AG10803 (cell line): ENCODE measurements at regions not wholly inside any gene's neighbourhood (a gene's known extent, or its start where the extent isn't known, plus 50 kb on each side); places are given as distances from the start of the nearest gene placed in this dataset.
"Not testable (repeated sequence)": the region's sequence is repeated elsewhere in the genome, so short reads cannot be mapped to it uniquely, and the experiment has no call there.

Experiments
- DNase-seq: peaks from one replicate; pipeline ENCODE4 v3.0.0; 2010; ENCODE audit warnings: low read depth
- H3K4me3 ChIP-seq: 2 replicates; pipeline ENCODE4 v1.5.1; 2011; ENCODE audit warnings: mild to moderate bottlenecking, low read length, control low read depth
- CTCF ChIP-seq: conservative IDR thresholded peaks from 2 replicates; pipeline ENCODE4 v1.5.1; 2011; ENCODE audit warnings: mild to moderate bottlenecking, low read length, control low read depth, inconsistent platforms

GRCh38 chr16:65704866-65705265 is 583.0 kb upstream of the CDH11 start:
- DNase-seq: no peak

GRCh38 chr16:65702707-65703402 is 581.0 kb upstream of the CDH11 start:
- TF ChIP-seq CTCF: no peak
- no peak for DNase-seq
- H3K4me3 ChIP-seq: no peak overlapping the region

More at GRCh38 chr16:65704866-65705265, 583.0 kb upstream of the CDH11 start:
- no peak overlapping the region for H3K4me3 ChIP-seq
- TF ChIP-seq CTCF: peak; percentile 48

DNA sequence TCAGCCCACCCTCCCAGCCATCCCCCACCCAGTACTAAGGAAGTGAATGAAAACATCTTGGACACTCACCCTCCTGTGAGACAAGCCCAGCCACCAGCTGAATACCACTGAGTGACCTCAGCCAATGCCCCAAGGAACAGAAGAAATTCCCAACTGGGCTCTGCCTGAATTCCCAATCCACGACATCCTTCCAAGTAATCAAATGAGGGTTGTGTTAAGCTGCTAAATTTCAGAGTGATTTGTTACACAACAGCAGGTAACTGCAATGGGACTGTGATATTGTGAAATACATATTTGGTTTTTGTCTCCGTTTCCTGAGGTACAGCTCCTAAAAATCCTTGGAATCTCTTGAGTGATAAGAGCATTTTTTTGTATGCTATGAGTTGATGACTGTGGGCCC is 578.7 kb upstream of the CDH11 start:
- peak; percentile 40 for DNase-seq
- no peak for TF ChIP-seq CTCF
- no peak overlapping the region for H3K4me3 ChIP-seq

GRCh38 chr16:65698791-65699321 is 577.0 kb upstream of the CDH11 start:
- peak; percentile 54 for DNase-seq
- TF ChIP-seq CTCF: no peak; the same call in 1 of the 2 replicates

DNA sequence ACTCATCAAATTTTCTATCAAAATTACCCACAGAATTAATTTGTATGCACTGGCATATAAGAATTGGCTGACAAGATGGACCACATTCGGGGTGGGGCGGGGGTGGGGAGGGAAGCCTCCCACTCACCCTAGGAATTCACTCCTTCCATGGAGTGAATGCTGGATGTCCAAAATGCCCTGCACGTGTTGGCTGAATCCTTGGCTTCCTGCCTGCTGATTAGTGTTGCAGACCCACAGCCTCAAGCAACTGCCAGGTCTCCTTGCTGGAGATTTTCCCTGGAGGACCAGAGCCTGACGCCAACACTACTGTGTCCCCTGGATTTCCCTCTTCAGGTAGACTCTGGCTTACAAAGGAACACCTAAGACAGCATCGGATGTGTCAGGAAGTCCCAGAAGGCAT is 575.7 kb upstream of the CDH11 start:
- TF ChIP-seq CTCF: no peak
- DNase-seq: no peak
- no peak overlapping the region for H3K4me3 ChIP-seq

More at GRCh38 chr16:65698791-65699321, 577.0 kb upstream of the CDH11 start:
- H3K4me3 ChIP-seq: no peak overlapping the region

DNA sequence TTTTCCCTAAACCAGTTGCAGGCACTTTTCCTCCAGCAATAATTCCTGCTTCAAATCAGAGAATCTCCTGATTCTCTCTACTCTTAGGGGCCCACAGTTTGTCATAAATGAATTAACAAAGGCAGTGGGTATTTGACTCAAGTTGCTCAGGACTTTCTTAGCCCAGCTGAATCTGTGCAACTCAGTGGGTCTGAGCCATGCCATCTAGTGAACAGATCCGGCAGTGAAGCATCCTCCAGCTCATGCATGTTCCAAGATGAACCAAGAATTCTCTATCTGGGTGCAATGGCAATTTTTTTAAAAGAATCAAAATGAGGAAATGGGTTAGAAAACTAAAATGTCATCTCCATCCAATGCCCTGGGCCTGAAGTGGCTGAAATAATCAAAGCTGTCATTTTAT is 575.2 kb upstream of the CDH11 start:
- H3K4me3 ChIP-seq: no peak overlapping the region
- peak; percentile 33 for TF ChIP-seq CTCF
- no peak for DNase-seq

DNA sequence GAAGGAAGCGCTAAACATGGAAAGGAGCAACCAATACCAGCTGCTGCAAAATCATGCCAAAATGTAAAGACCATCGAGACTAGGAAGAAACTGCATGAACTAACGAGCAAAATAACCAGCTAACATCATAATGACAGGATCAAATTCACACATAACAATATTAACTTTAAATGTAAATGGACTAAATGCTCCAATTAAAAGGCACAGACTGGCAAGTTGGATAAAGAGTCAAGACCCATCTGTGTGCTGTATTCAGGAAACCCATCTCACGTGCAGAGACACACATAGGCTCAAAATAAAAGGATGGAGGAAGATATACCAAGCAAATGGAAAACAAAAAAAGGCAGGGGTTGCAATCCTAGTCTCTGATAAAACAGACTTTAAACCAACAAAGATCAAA is 570.0 kb upstream of the CDH11 start:
- DNase-seq, H3K4me3 ChIP-seq: not testable (repeated sequence)
